Loucy (cell line): ENCODE measurements at regions not wholly inside any gene's neighbourhood (a gene's known extent, or its start where the extent isn't known, plus 50 kb on each side); places are given as distances from the start of the nearest gene placed in this dataset.

Experiments
- EZH2phosphoT487 ChIP-seq: fragments of 200-600 bp; IDR thresholded peaks from 2 replicates; pipeline ENCODE4 v1.6.1; 2018; ENCODE audit warnings: antibody characterized with exemption, mild to moderate bottlenecking, moderate library complexity, borderline replicate concordance
- TF ChIP-seq, protein P1 (sequence below): fragments of 200-600 bp; sonication (generic); conservative IDR thresholded peaks from 2 replicates; pipeline ENCODE4 v1.5.1; 2014; ENCODE audit warnings: mild to moderate bottlenecking, antibody characterized with exemption, low read length

GRCh38 chr22:25366876-25367466, 147.5 kb downstream of the CRYBB2 start:
- TF ChIP-seq, protein P1, sequence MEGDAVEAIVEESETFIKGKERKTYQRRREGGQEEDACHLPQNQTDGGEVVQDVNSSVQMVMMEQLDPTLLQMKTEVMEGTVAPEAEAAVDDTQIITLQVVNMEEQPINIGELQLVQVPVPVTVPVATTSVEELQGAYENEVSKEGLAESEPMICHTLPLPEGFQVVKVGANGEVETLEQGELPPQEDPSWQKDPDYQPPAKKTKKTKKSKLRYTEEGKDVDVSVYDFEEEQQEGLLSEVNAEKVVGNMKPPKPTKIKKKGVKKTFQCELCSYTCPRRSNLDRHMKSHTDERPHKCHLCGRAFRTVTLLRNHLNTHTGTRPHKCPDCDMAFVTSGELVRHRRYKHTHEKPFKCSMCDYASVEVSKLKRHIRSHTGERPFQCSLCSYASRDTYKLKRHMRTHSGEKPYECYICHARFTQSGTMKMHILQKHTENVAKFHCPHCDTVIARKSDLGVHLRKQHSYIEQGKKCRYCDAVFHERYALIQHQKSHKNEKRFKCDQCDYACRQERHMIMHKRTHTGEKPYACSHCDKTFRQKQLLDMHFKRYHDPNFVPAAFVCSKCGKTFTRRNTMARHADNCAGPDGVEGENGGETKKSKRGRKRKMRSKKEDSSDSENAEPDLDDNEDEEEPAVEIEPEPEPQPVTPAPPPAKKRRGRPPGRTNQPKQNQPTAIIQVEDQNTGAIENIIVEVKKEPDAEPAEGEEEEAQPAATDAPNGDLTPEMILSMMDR = no peak
- no peak for TF ChIP-seq EZH2phosphoT487
